GM19455 (cell line): ENCODE measurements at regions not wholly inside any gene's neighbourhood (a gene's known extent, or its start where the extent isn't known, plus 50 kb on each side); places are given as distances from the start of the nearest gene placed in this dataset.
"Not testable (repeated sequence)": the region's sequence is repeated elsewhere in the genome, so short reads cannot be mapped to it uniquely, and the experiment has no call there.

ENCODE experiments used
- ATAC-seq: cut with Tn5 transposase; IDR thresholded peaks from one replicate; pipeline ENCODE4 v1.9.1; 2021; ENCODE audit not compliant: unreplicated experiment

- no peak for ATAC-seq
These were observed 582.0 kb upstream of the TUSC1 start for GRCh38 chr9:26260238-26260637.

- ATAC-seq, result no peak
These were observed 569.6 kb upstream of the TUSC1 start for GRCh38 chr9:26247861-26248260.

- no peak for ATAC-seq
These were observed 566.6 kb upstream of the TUSC1 start for GRCh38 chr9:26244661-26245451.

- no peak for ATAC-seq
These were observed 565.5 kb upstream of the TUSC1 start for GRCh38 chr9:26243726-26244125.

GRCh38 chr9:26243029-26243697 is 564.9 kb upstream of the TUSC1 start:
- ATAC-seq, result no peak

- no peak for ATAC-seq
These were observed 561.8 kb upstream of the TUSC1 start for GRCh38 chr9:26240020-26240419.

- no peak for ATAC-seq
These were observed 559.0 kb upstream of the TUSC1 start for GRCh38 chr9:26237256-26237655.

- no peak for ATAC-seq
These were observed 556.6 kb upstream of the TUSC1 start for GRCh38 chr9:26234865-26235264.

GRCh38 chr9:26231391-26231790 is 553.1 kb upstream of the TUSC1 start:
- no peak for ATAC-seq

- no peak for ATAC-seq
These were observed 551.2 kb upstream of the TUSC1 start for GRCh38 chr9:26229324-26230054.

GRCh38 chr9:26228273-26228672 is 550.0 kb upstream of the TUSC1 start:
- no peak for ATAC-seq

GRCh38 chr9:26221290-26221689 is 543.0 kb upstream of the TUSC1 start:
- ATAC-seq, result no peak

- ATAC-seq, result no peak
These were observed 542.1 kb upstream of the TUSC1 start for GRCh38 chr9:26220367-26220766.

GRCh38 chr9:26219961-26220360 is 541.7 kb upstream of the TUSC1 start:
- ATAC-seq, result no peak

GRCh38 chr9:26216702-26217101 is 538.5 kb upstream of the TUSC1 start:
- no peak for ATAC-seq

GRCh38 chr9:26214713-26215444 is 536.6 kb upstream of the TUSC1 start:
- not testable (repeated sequence) for ATAC-seq

GRCh38 chr9:26210338-26210851 is 532.2 kb upstream of the TUSC1 start:
- ATAC-seq, result no peak

- no peak for ATAC-seq
These were observed 527.0 kb upstream of the TUSC1 start for GRCh38 chr9:26205261-26205660.

- no peak for ATAC-seq
These were observed 515.0 kb upstream of the TUSC1 start for GRCh38 chr9:26193237-26193636.

GRCh38 chr9:26191711-26192110 is 513.5 kb upstream of the TUSC1 start:
- ATAC-seq, result no peak

GRCh38 chr9:26181836-26182235 is 503.6 kb upstream of the TUSC1 start:
- no peak for ATAC-seq
